CD4-positive, alpha-beta T cell (primary cell): ENCODE measurements at regions not wholly inside any gene's neighbourhood (a gene's known extent, or its start where the extent isn't known, plus 50 kb on each side); places are given as distances from the start of the nearest gene placed in this dataset.

Experiments used
- ATAC-seq: fragments of 200-7000 bp; cut with Tn5 transposase; one replicate; pipeline ENCODE4 v1.10.0; 2022; ENCODE audit warnings: mild to moderate bottlenecking; ENCODE audit not compliant: poor library complexity
- CTCF ChIA-PET: fragments of 350-600 bp; sonication (Branson Sonifier 250); formaldehyde crosslinking; loops from one replicate; lab custom pipeline; 2021; ENCODE audit warnings: antibody characterized with exemption, inconsistent platforms; lab: Charles Lee
- POLR2A ChIA-PET: fragments of 350-600 bp; sonication (Branson Sonifier 250); formaldehyde crosslinking; loops from one replicate; lab custom pipeline; 2021; ENCODE audit warnings: antibody characterized with exemption, inconsistent platforms; lab: Charles Lee
- DNase-seq, 14 experiments: peaks; one replicate each; pipeline ENCODE4 v3.0.0-alpha.2; 2013 to 2020; ENCODE audit warnings: mixed read lengths in 2 of 14
- H3K27ac ChIP-seq, 2 donors: one replicate each; pipeline versions ENCODE4 v1.5.1 to v1.7.0; 2013; ENCODE audit warnings: low read length in 2 of 2, low read depth in 1 of 2, mild to moderate bottlenecking in 1 of 2
- H3K27me3 ChIP-seq, 2 experiments: 1 replicate in 1 of 2; 2 replicates in 1 of 2; pipeline versions ENCODE4 v1.6.1 to v1.7.0; 2013; ENCODE audit warnings: low read length in 2 of 2, control low read depth in 1 of 2, mild to moderate bottlenecking in 1 of 2, moderate library complexity in 1 of 2; ENCODE audit not compliant: insufficient read depth in 2 of 2, control insufficient read depth in 1 of 2
- H3K36me3 ChIP-seq: one replicate; pipeline ENCODE4 v1.6.1; 2013; ENCODE audit warnings: low read length, control low read depth; ENCODE audit not compliant: insufficient read depth
- H3K4me1 ChIP-seq: one replicate; pipeline ENCODE4 v1.6.1; 2013; ENCODE audit warnings: low read length, control low read depth; ENCODE audit not compliant: insufficient read depth
- H3K4me3 ChIP-seq: one replicate; pipeline ENCODE4 v1.5.1; 2013; ENCODE audit warnings: mild to moderate bottlenecking, low read length, moderate library complexity
- H3K9me3 ChIP-seq, 2 experiments: 1 replicate in 1 of 2; 2 replicates in 1 of 2; pipeline versions ENCODE4 v1.6.1 to v1.7.0; 2013; ENCODE audit warnings: low read length in 2 of 2, mild to moderate bottlenecking in 2 of 2, control low read depth in 1 of 2, moderate library complexity in 1 of 2; ENCODE audit not compliant: control insufficient read depth in 1 of 2, insufficient read depth in 1 of 2
- H3K27ac Mint-ChIP-seq: one replicate; pipeline ENCODE4 v1.8.0; 2020; ENCODE audit warnings: mixed read lengths
- H3K27me3 Mint-ChIP-seq: one replicate; pipeline ENCODE4 v1.8.0; 2021; ENCODE audit warnings: mixed read lengths
- H3K36me3 Mint-ChIP-seq: one replicate; pipeline ENCODE4 v1.8.0; 2021; ENCODE audit warnings: low read depth, mixed read lengths
- H3K4me1 Mint-ChIP-seq: one replicate; pipeline ENCODE4 v1.8.0; 2021; ENCODE audit warnings: low read depth, mixed read lengths
- H3K4me3 Mint-ChIP-seq: one replicate; pipeline ENCODE4 v1.8.0; 2020; ENCODE audit warnings: mild to moderate bottlenecking, mixed read lengths
- H3K9me3 Mint-ChIP-seq: one replicate; pipeline ENCODE4 v1.8.0; 2020; ENCODE audit warnings: mixed read lengths
- intact Hi-C, 2 experiments: fragments of 100-400 bp; cut with DNase I in 1 of 2; cut with micrococcal nuclease in 1 of 2; formaldehyde crosslinking; loops; one replicate each; pipeline versions ENCODE4 v1.15.1 to v1.9.0; 2023 to 2025; cut with DNase I, micrococcal nuclease
- TF ChIP-seq, protein P1 (sequence below): fragments of 200-600 bp; IDR thresholded peaks from one replicate; pipeline ENCODE4 v1.8.0; 2022; ENCODE audit warnings: antibody characterized with exemption, mild to moderate bottlenecking

DNA sequence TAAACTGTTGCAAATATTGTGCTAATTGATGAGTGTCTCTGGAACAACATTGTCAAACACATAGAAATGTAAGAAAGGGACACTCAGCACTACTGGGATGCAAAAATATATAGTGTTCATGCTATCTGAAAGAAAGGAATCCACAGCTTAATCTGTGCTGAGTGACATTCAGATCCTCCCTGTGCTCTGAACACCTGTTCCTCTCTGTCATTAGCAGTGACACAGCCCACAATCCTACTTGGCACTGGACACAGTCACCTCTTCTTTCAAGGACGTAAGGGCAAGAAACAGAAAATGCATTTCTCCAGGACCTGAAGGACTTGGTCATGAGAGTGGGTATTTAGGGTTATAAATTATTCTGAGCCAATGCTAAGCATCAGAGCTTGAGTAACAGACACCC lies 121.4 kb upstream of the SV2C start:
- DNase-seq (no peak), ATAC-seq (no peak)
- no peaks in the 10 kb centered on the region for H3K36me3 ChIP-seq
- ChIA-PET CTCF (no interaction called here), POLR2A (no interaction called here)
- H3K4me3 ChIP-seq, result no peak overlapping the region
- peaks cover 6% of the 10 kb centered on the region for H3K9me3 Mint-ChIP-seq
- H3K27me3 ChIP-seq, result peaks cover 6 to 7% of the 10 kb centered on the region in 2 experiments
- intact Hi-C loops, result no loop called here
- H3K27ac ChIP-seq, result no peak overlapping the region
- no peak overlapping the region for H3K27ac Mint-ChIP-seq
- H3K4me3 Mint-ChIP-seq, result no peak overlapping the region
- H3K9me3 ChIP-seq, result peaks cover 0 to 8% of the 10 kb centered on the region in 2 experiments
- H3K27me3 Mint-ChIP-seq, result peaks cover 49% of the 10 kb centered on the region
- H3K4me1 Mint-ChIP-seq, result no peaks in the 10 kb centered on the region
- H3K36me3 Mint-ChIP-seq, result no peaks in the 10 kb centered on the region
- TF ChIP-seq, protein P1, sequence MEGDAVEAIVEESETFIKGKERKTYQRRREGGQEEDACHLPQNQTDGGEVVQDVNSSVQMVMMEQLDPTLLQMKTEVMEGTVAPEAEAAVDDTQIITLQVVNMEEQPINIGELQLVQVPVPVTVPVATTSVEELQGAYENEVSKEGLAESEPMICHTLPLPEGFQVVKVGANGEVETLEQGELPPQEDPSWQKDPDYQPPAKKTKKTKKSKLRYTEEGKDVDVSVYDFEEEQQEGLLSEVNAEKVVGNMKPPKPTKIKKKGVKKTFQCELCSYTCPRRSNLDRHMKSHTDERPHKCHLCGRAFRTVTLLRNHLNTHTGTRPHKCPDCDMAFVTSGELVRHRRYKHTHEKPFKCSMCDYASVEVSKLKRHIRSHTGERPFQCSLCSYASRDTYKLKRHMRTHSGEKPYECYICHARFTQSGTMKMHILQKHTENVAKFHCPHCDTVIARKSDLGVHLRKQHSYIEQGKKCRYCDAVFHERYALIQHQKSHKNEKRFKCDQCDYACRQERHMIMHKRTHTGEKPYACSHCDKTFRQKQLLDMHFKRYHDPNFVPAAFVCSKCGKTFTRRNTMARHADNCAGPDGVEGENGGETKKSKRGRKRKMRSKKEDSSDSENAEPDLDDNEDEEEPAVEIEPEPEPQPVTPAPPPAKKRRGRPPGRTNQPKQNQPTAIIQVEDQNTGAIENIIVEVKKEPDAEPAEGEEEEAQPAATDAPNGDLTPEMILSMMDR, result no peak
- H3K4me1 ChIP-seq, result no peaks in the 10 kb centered on the region

DNA sequence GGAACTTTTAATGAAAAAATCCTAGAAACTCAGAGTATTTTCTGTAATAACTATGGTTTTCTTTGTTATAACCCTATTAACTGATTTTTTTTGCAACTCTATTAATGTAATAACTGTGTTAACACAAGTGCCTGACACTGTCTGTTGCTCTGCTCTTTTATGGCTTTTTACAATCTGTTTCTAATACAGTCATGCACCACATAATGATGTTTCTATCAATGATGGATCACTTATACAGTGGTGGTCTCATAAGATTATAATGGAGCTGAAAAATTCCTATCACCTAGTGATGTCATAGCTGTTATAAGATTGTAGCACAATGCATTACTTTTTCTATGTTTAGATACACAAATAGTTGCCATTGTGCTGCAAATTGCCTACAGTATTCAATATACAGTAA lies 123.1 kb upstream of the SV2C start:
- Mint-ChIP-seq H3K4me1 (no peaks in the 10 kb centered on the region), H3K27ac (no peak overlapping the region)
- POLR2A ChIA-PET, result no interaction called here

DNA sequence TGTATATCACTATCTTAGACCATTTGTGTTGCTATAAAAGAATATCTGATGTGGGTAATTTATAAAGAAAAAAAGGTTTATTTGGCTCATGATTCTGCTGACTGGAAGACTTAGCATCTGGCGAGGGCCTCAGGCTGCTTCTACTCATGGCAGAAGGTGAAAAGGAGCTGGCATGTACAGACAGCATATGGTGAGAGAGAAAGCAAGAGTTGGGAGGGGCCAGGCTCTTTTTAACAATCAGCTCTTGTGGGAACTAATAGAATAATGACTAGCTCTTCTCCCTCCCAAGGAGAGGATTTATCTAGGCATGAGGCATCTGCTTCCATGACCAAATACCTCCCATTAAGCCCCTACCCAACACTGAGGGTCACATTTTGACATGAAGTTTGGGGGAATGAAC lies 130.2 kb upstream of the SV2C start:
- ChIA-PET CTCF (no interaction called here), POLR2A (no interaction called here)
- Histone ChIP-seq H3K4me3 (no peak overlapping the region), H3K4me1 (no peaks in the 10 kb centered on the region), H3K9me3 (peaks cover 0 to 8% of the 10 kb centered on the region in 2 experiments), H3K27ac (no peak overlapping the region), H3K36me3 (no peaks in the 10 kb centered on the region), H3K27me3 (no peaks in the 10 kb centered on the region)
- H3K4me3 Mint-ChIP-seq, result no peak overlapping the region
- DNase-seq (no peak), ATAC-seq (no peak)
- TF ChIP-seq, protein P1, result no peak
- intact Hi-C loops, result no loop called here
- no peaks in the 10 kb centered on the region for H3K4me1 Mint-ChIP-seq
- H3K27ac Mint-ChIP-seq, result no peak overlapping the region
- H3K27me3 Mint-ChIP-seq, result peaks cover 36% of the 10 kb centered on the region
- no peaks in the 10 kb centered on the region for H3K36me3 Mint-ChIP-seq
- peaks cover 8% of the 10 kb centered on the region for H3K9me3 Mint-ChIP-seq

More for the DNA sequence above, 123.1 kb upstream of the SV2C start:
- Histone ChIP-seq H3K27ac (no peak overlapping the region), H3K27me3 (peaks cover 6 to 7% of the 10 kb centered on the region in 2 experiments), H3K9me3 (peaks cover 0 to 8% of the 10 kb centered on the region in 2 experiments), H3K36me3 (no peaks in the 10 kb centered on the region), H3K4me1 (no peaks in the 10 kb centered on the region), H3K4me3 (no peak overlapping the region)
- Mint-ChIP-seq H3K36me3 (no peaks in the 10 kb centered on the region), H3K9me3 (peaks cover 8% of the 10 kb centered on the region), H3K27me3 (peaks cover 46% of the 10 kb centered on the region), H3K4me3 (no peak overlapping the region)
- DNase-seq (no peak), ATAC-seq (no peak)
- intact Hi-C loops, result no loop called here
- TF ChIP-seq, protein P1, result no peak
- CTCF ChIA-PET, result no interaction called here
